HAP-1 (cell line): ENCODE measurements at regions not wholly inside any gene's neighbourhood (a gene's known extent, or its start where the extent isn't known, plus 50 kb on each side); places are given as distances from the start of the nearest gene placed in this dataset.
"Not testable (repeated sequence)": the region's sequence is repeated elsewhere in the genome, so short reads cannot be mapped to it uniquely, and the experiment has no call there.

Experiments
- DNase-seq, 2 experiments: peaks; one replicate each; pipeline ENCODE4 v3.0.0-alpha.2; 2016 to 2020; ENCODE audit warnings: low spot score in 2 of 2
- H3K27me3 ChIP-seq: fragments of 250-450 bp; sonication (Bioruptor Pico); 2 replicates; pipeline ENCODE4 v1.5.1; 2020; ENCODE audit warnings: low read depth, mild to moderate bottlenecking, moderate library complexity
- H3K36me3 ChIP-seq: fragments of 250-450 bp; sonication (Bioruptor Pico); replicated peaks from 2 replicates; pipeline ENCODE4 v1.5.1; 2020; ENCODE audit warnings: mild to moderate bottlenecking
- H3K4me1 ChIP-seq: fragments of 250-450 bp; sonication (Bioruptor Pico); 2 replicates; pipeline ENCODE4 v1.5.1; 2020; ENCODE audit warnings: mild to moderate bottlenecking
- H3K4me3 ChIP-seq: fragments of 250-450 bp; sonication (Bioruptor Pico); 2 replicates; pipeline ENCODE4 v1.5.1; 2020; ENCODE audit warnings: mild to moderate bottlenecking, moderate library complexity
- H3K9me3 ChIP-seq: fragments of 250-450 bp; sonication (Bioruptor Pico); 2 replicates; pipeline ENCODE4 v1.5.1; 2020; ENCODE audit warnings: mild to moderate bottlenecking, moderate library complexity
- in situ Hi-C: fragments of 300-500 bp; cut with MboI; formaldehyde crosslinking; loops from 3 replicates; pipeline ENCODE4 v1.14.3; 2020; ENCODE audit warnings: low sequenced_read_pairs, inconsistent platforms, mixed read lengths

- no peaks in the 10 kb centered on the region for H3K36me3 ChIP-seq
- H3K27me3 ChIP-seq: no peaks in the 10 kb centered on the region
- peaks cover 3% of the 10 kb centered on the region; the same call in 1 of the 2 replicates for H3K4me1 ChIP-seq
- H3K9me3 ChIP-seq: no peaks in the 10 kb centered on the region
- in situ Hi-C loops: no loop called here
- H3K4me3 ChIP-seq: no peak overlapping the region
- no peak for DNase-seq
Observed at GRCh38 chr2:62654876-62655359, 50.6 kb upstream of the EHBP1 start.

GRCh38 chr2:62654423-62654791, 51.1 kb upstream of the EHBP1 start:
- no peak overlapping the region for H3K4me3 ChIP-seq
- in situ Hi-C loops: no loop called here
- peaks cover 3% of the 10 kb centered on the region; the same call in 1 of the 2 replicates for H3K4me1 ChIP-seq
- no peaks in the 10 kb centered on the region for H3K36me3 ChIP-seq
- no peak for DNase-seq
- H3K9me3 ChIP-seq: no peaks in the 10 kb centered on the region
- H3K27me3 ChIP-seq: no peaks in the 10 kb centered on the region

GRCh38 chr2:62653582-62654422, 51.7 kb upstream of the EHBP1 start:
- Histone ChIP-seq H3K4me1 (peaks cover under 1% of the 10 kb centered on the region; the same call in 1 of the 2 replicates), H3K27me3 (no peaks in the 10 kb centered on the region), H3K36me3 (no peaks in the 10 kb centered on the region), H3K9me3 (no peaks in the 10 kb centered on the region), H3K4me3 (no peak overlapping the region)
- DNase-seq: no peak
- in situ Hi-C loops: no loop called here

GRCh38 chr2:62649087-62649486, 56.4 kb upstream of the EHBP1 start:
- H3K4me1 ChIP-seq, H3K4me3 ChIP-seq, DNase-seq, H3K9me3 ChIP-seq, in situ Hi-C loops, H3K36me3 ChIP-seq, H3K27me3 ChIP-seq: not testable (repeated sequence)

- DNase-seq: no peak
- no peaks in the 10 kb centered on the region for H3K4me1 ChIP-seq
- no peaks in the 10 kb centered on the region for H3K9me3 ChIP-seq
- no peaks in the 10 kb centered on the region for H3K27me3 ChIP-seq
- in situ Hi-C loops: no loop called here
- no peaks in the 10 kb centered on the region for H3K36me3 ChIP-seq
- no peak overlapping the region for H3K4me3 ChIP-seq
Observed at GRCh38 chr2:62643100-62643471, 62.4 kb upstream of the EHBP1 start.

- Histone ChIP-seq H3K9me3 (no peaks in the 10 kb centered on the region), H3K4me1 (no peaks in the 10 kb centered on the region), H3K27me3 (no peaks in the 10 kb centered on the region), H3K36me3 (no peaks in the 10 kb centered on the region), H3K4me3 (no peak overlapping the region)
- in situ Hi-C loops: no loop called here
- DNase-seq: no peak
Observed at GRCh38 chr2:62642429-62643099, 62.9 kb upstream of the EHBP1 start.

GRCh38 chr2:62641936-62642335, 63.6 kb upstream of the EHBP1 start:
- no peak overlapping the region for H3K4me3 ChIP-seq
- H3K36me3 ChIP-seq: no peaks in the 10 kb centered on the region
- H3K9me3 ChIP-seq: no peaks in the 10 kb centered on the region
- in situ Hi-C loops: no loop called here
- no peaks in the 10 kb centered on the region for H3K27me3 ChIP-seq
- H3K4me1 ChIP-seq: no peaks in the 10 kb centered on the region
- no peak for DNase-seq

GRCh38 chr2:62641410-62641843, 64.1 kb upstream of the EHBP1 start:
- no peaks in the 10 kb centered on the region for H3K27me3 ChIP-seq
- no peaks in the 10 kb centered on the region for H3K36me3 ChIP-seq
- DNase-seq: no peak
- no peaks in the 10 kb centered on the region for H3K9me3 ChIP-seq
- in situ Hi-C loops: no loop called here
- no peak overlapping the region for H3K4me3 ChIP-seq
- no peaks in the 10 kb centered on the region for H3K4me1 ChIP-seq

- no peaks in the 10 kb centered on the region for H3K4me1 ChIP-seq
- in situ Hi-C loops: no loop called here
- peaks cover 6% of the 10 kb centered on the region for H3K9me3 ChIP-seq
- no peak for DNase-seq
- no peaks in the 10 kb centered on the region for H3K36me3 ChIP-seq
- H3K27me3 ChIP-seq: no peaks in the 10 kb centered on the region
- H3K4me3 ChIP-seq: no peak overlapping the region
Observed at GRCh38 chr2:62631160-62632085, 74.1 kb upstream of the EHBP1 start.

GRCh38 chr2:62630206-62630605, 75.3 kb upstream of the EHBP1 start:
- H3K4me1 ChIP-seq, DNase-seq, H3K27me3 ChIP-seq, H3K4me3 ChIP-seq, in situ Hi-C loops, H3K9me3 ChIP-seq, H3K36me3 ChIP-seq: not testable (repeated sequence)

- H3K36me3 ChIP-seq, H3K4me3 ChIP-seq, DNase-seq, H3K9me3 ChIP-seq, H3K27me3 ChIP-seq, H3K4me1 ChIP-seq, in situ Hi-C loops: not testable (repeated sequence)
Observed at GRCh38 chr2:62629310-62629709, 76.2 kb upstream of the EHBP1 start.

GRCh38 chr2:62627667-62628066, 77.8 kb upstream of the EHBP1 start:
- Histone ChIP-seq H3K4me1 (no peaks in the 10 kb centered on the region), H3K27me3 (peaks cover 7% of the 10 kb centered on the region; the same call in 1 of the 2 replicates), H3K36me3 (no peaks in the 10 kb centered on the region), H3K4me3 (no peak overlapping the region), H3K9me3 (peaks cover 6% of the 10 kb centered on the region)
- in situ Hi-C loops: no loop called here
- no peak for DNase-seq

- no peaks in the 10 kb centered on the region for H3K36me3 ChIP-seq
- no peaks in the 10 kb centered on the region for H3K4me1 ChIP-seq
- H3K4me3 ChIP-seq: no peak overlapping the region
- H3K27me3 ChIP-seq: peaks cover 9% of the 10 kb centered on the region; the same call in 1 of the 2 replicates
- in situ Hi-C loops: no loop called here
- peaks cover 6% of the 10 kb centered on the region for H3K9me3 ChIP-seq
- no peak for DNase-seq
Observed at GRCh38 chr2:62624855-62625254, 80.7 kb upstream of the EHBP1 start.
